Cardiac muscle cell (in vitro differentiated cells and primary cell): ENCODE measurements at regions not wholly inside any gene's neighbourhood (a gene's known extent, or its start where the extent isn't known, plus 50 kb on each side); places are given as distances from the start of the nearest gene placed in this dataset.
A peak's percentile ranks its signal among the peaks of the same experiment; 100 is the strongest.

Experiments used
- DNase-seq, 2 donors: peaks; one replicate each; pipeline versions ENCODE4 v3.0.0 to v3.0.0-alpha.2; 2010 to 2017; ENCODE audit warnings: low read depth in 1 of 2, low spot score in 1 of 2
- H3K27ac ChIP-seq: fragments of 200-600 bp; sonication (generic); 2 replicates; pipeline ENCODE4 v1.5.1; 2016
- H3K27me3 ChIP-seq: fragments of 200-600 bp; sonication (generic); 2 replicates; pipeline ENCODE4 v1.6.0; 2016; ENCODE audit warnings: control low read depth
- H3K36me3 ChIP-seq: fragments of 200-600 bp; sonication (generic); 2 replicates; pipeline ENCODE4 v1.5.1; 2016; ENCODE audit warnings: control low read depth
- H3K4me1 ChIP-seq: fragments of 200-600 bp; sonication (generic); 2 replicates; pipeline ENCODE4 v1.8.1; 2017; ENCODE audit warnings: low read depth, mild to moderate bottlenecking, mixed run types
- H3K4me3 ChIP-seq: fragments of 200-600 bp; sonication (generic); 2 replicates; pipeline ENCODE4 v1.5.1; 2016; ENCODE audit warnings: mild to moderate bottlenecking
- H3K9me3 ChIP-seq: fragments of 200-600 bp; sonication (generic); 2 replicates; pipeline ENCODE4 v1.5.1; 2017; ENCODE audit warnings: low read depth, mild to moderate bottlenecking, control low read depth
- TF ChIP-seq, protein P1 (sequence below): IDR thresholded peaks from 2 replicates; pipeline ENCODE4 v1.5.1; 2012; ENCODE audit warnings: low read depth, mild to moderate bottlenecking, low read length

GRCh38 chr5:3843706-3844105 is 248.1 kb downstream of the IRX1 start:
- no peaks in the 10 kb centered on the region for H3K36me3 ChIP-seq

GRCh38 chr5:3844266-3844665 is 248.6 kb downstream of the IRX1 start:
- no peak for DNase-seq
- TF ChIP-seq, protein P1, sequence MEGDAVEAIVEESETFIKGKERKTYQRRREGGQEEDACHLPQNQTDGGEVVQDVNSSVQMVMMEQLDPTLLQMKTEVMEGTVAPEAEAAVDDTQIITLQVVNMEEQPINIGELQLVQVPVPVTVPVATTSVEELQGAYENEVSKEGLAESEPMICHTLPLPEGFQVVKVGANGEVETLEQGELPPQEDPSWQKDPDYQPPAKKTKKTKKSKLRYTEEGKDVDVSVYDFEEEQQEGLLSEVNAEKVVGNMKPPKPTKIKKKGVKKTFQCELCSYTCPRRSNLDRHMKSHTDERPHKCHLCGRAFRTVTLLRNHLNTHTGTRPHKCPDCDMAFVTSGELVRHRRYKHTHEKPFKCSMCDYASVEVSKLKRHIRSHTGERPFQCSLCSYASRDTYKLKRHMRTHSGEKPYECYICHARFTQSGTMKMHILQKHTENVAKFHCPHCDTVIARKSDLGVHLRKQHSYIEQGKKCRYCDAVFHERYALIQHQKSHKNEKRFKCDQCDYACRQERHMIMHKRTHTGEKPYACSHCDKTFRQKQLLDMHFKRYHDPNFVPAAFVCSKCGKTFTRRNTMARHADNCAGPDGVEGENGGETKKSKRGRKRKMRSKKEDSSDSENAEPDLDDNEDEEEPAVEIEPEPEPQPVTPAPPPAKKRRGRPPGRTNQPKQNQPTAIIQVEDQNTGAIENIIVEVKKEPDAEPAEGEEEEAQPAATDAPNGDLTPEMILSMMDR = no peak
- H3K36me3 ChIP-seq = no peaks in the 10 kb centered on the region

More at GRCh38 chr5:3843706-3844105, 248.1 kb downstream of the IRX1 start:
- H3K9me3 ChIP-seq = no peaks in the 10 kb centered on the region
- H3K27me3 ChIP-seq = no peaks in the 10 kb centered on the region
- H3K4me3 ChIP-seq = no peak overlapping the region
- TF ChIP-seq, protein P1 = no peak
- peak in 1 of 2 donors; percentile 7 for DNase-seq
- H3K4me1 ChIP-seq = no peaks in the 10 kb centered on the region
- no peak overlapping the region for H3K27ac ChIP-seq

GRCh38 chr5:3845230-3845629 is 249.6 kb downstream of the IRX1 start:
- Histone ChIP-seq H3K4me1 (no peaks in the 10 kb centered on the region), H3K27ac (no peak overlapping the region), H3K27me3 (no peaks in the 10 kb centered on the region), H3K4me3 (no peak overlapping the region), H3K36me3 (no peaks in the 10 kb centered on the region), H3K9me3 (no peaks in the 10 kb centered on the region)
- TF ChIP-seq, protein P1 = no peak
- no peak for DNase-seq

More at GRCh38 chr5:3844266-3844665, 248.6 kb downstream of the IRX1 start:
- Histone ChIP-seq H3K4me3 (no peak overlapping the region), H3K4me1 (no peaks in the 10 kb centered on the region), H3K27ac (no peak overlapping the region), H3K27me3 (no peaks in the 10 kb centered on the region), H3K9me3 (no peaks in the 10 kb centered on the region)

- H3K36me3 ChIP-seq = no peaks in the 10 kb centered on the region
- no peaks in the 10 kb centered on the region for H3K9me3 ChIP-seq
- H3K4me1 ChIP-seq = peaks cover 5% of the 10 kb centered on the region
- no peak overlapping the region for H3K4me3 ChIP-seq
- no peaks in the 10 kb centered on the region for H3K27me3 ChIP-seq
- no peak for DNase-seq
- H3K27ac ChIP-seq = no peak overlapping the region
- TF ChIP-seq, protein P1 = no peak
These were observed 256.7 kb downstream of the IRX1 start for GRCh38 chr5:3852161-3852916.

DNA sequence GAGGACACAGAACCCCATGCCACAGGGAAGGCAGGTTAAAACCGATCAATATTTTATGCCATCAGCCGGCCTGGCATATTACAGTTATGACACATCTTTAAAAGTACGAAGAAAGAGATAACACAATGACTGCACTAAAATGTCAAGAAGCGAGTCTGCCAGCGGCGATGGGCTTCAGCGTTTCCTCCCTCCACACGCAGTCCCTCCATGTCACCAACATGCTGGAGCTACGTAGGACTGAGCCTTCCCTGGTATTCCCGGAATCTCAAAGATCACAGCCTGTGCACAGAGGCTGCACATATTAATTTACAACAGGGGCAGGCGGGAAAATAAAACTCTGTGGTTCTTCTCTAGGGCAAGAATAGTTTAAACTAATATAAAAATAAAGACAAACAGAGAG is 257.7 kb downstream of the IRX1 start:
- Histone ChIP-seq H3K4me3 (no peak overlapping the region), H3K9me3 (no peaks in the 10 kb centered on the region), H3K36me3 (no peaks in the 10 kb centered on the region), H3K4me1 (peaks cover 5% of the 10 kb centered on the region), H3K27me3 (no peaks in the 10 kb centered on the region), H3K27ac (no peak overlapping the region)
- DNase-seq = no peak
- TF ChIP-seq, protein P1 = no peak
